HepG2 (cell line): ENCODE measurements at regions not wholly inside any gene's neighbourhood (a gene's known extent, or its start where the extent isn't known, plus 50 kb on each side); places are given as distances from the start of the nearest gene placed in this dataset.
A peak's percentile ranks its signal among the peaks of the same experiment; 100 is the strongest.

Experiments
- AHDC1 ChIP-seq: sonication (generic); formaldehyde crosslinking; IDR thresholded peaks from 2 replicates; pipeline ENCODE4 v1.5.1; 2020; ENCODE audit warnings: mild to moderate bottlenecking, missing genetic modification reagents, borderline replicate concordance
- BATF2 ChIP-seq: sonication (generic); formaldehyde crosslinking; IDR thresholded peaks from 2 replicates; pipeline ENCODE4 v1.8.0; 2022; ENCODE audit warnings: mild to moderate bottlenecking, missing genetic modification reagents, moderate library complexity
- GMEB1 ChIP-seq: sonication (generic); formaldehyde crosslinking; IDR thresholded peaks from 2 replicates; pipeline ENCODE4 v1.5.1; 2020; ENCODE audit warnings: missing genetic modification reagents, mild to moderate bottlenecking, borderline replicate concordance
- MIER2 ChIP-seq: IDR thresholded peaks from 2 replicates; pipeline ENCODE4 v1.6.1; 2016; ENCODE audit warnings: missing biosample characterization, missing genetic modification reagents
- PHF21A ChIP-seq: sonication (generic); formaldehyde crosslinking; IDR thresholded peaks from 2 replicates; pipeline ENCODE4 v1.5.0; 2020; ENCODE audit warnings: mild to moderate bottlenecking, missing genetic modification reagents
- SRF ChIP-seq: IDR thresholded peaks from 2 replicates; pipeline ENCODE4 v1.6.1; 2011; ENCODE audit warnings: mild to moderate bottlenecking, low read depth, low read length, moderate library complexity
- TRAFD1 ChIP-seq: sonication (generic); formaldehyde crosslinking; IDR thresholded peaks from 2 replicates; pipeline ENCODE4 v1.5.1; 2020; ENCODE audit warnings: missing genetic modification reagents, mild to moderate bottlenecking, borderline replicate concordance
- XRCC5 ChIP-seq: fragments of 200-400 bp; formaldehyde crosslinking; optimal IDR thresholded peaks from 2 replicates; pipeline ENCODE3; 2017; ENCODE audit warnings: mild to moderate bottlenecking, low read length
- ZNF253 ChIP-seq: sonication (generic); formaldehyde crosslinking; IDR thresholded peaks from 2 replicates; pipeline ENCODE4 v1.8.0; 2022; ENCODE audit warnings: mild to moderate bottlenecking, missing genetic modification reagents, borderline replicate concordance
- ZNF34 ChIP-seq: sonication (generic); formaldehyde crosslinking; IDR thresholded peaks from 2 replicates; pipeline ENCODE4 v1.4.0; 2020; ENCODE audit warnings: mild to moderate bottlenecking, missing genetic modification reagents, borderline replicate concordance
- ZNF382 ChIP-seq: sonication (generic); formaldehyde crosslinking; IDR thresholded peaks from 2 replicates; pipeline ENCODE4 v1.5.0; 2020; ENCODE audit warnings: missing genetic modification reagents, mild to moderate bottlenecking, borderline replicate concordance
- ZNF530 ChIP-seq: sonication (generic); formaldehyde crosslinking; IDR thresholded peaks from 2 replicates; pipeline ENCODE4 v1.5.0; 2020; ENCODE audit warnings: low read depth, mild to moderate bottlenecking, missing genetic modification reagents
- ZNF580 ChIP-seq: IDR thresholded peaks from 2 replicates; pipeline ENCODE4 v1.6.1; 2016; ENCODE audit warnings: low read depth, borderline replicate concordance
- ZNF878 ChIP-seq: sonication (generic); formaldehyde crosslinking; IDR thresholded peaks from 2 replicates; pipeline ENCODE4 v1.8.1; 2023; ENCODE audit warnings: mild to moderate bottlenecking, missing genetic modification reagents, moderate library complexity
- ZNF883 ChIP-seq: sonication (generic); formaldehyde crosslinking; IDR thresholded peaks from 2 replicates; pipeline ENCODE4 v1.5.1; 2020; ENCODE audit warnings: mild to moderate bottlenecking, missing genetic modification reagents; ENCODE audit errors: not compliant biosample characterization

- TF ChIP-seq MIER2 (CRISPR knock-in tag), result no peak
- TF ChIP-seq ZNF580 (CRISPR knock-in tag), result no peak
- TF ChIP-seq PHF21A, result no peak
- TF ChIP-seq ZNF253 (CRISPR knock-in tag), result peak; percentile 82; the same call in 1 of the 2 replicates
- TF ChIP-seq ZNF878 (CRISPR knock-in tag), result no peak; the same call in 1 of the 2 replicates
- no peak for TF ChIP-seq TRAFD1 (CRISPR knock-in tag)
- TF ChIP-seq SRF, result no peak
- no peak for TF ChIP-seq ZNF883 (CRISPR knock-in tag)
- no peak for TF ChIP-seq ZNF382 (CRISPR knock-in tag)
- no peak for TF ChIP-seq BATF2
- TF ChIP-seq XRCC5, result peak; percentile 69
- TF ChIP-seq GMEB1, result no peak
- no peak for TF ChIP-seq ZNF34 (CRISPR knock-in tag)
- TF ChIP-seq ZNF530 (CRISPR knock-in tag), result no peak
- TF ChIP-seq AHDC1 (CRISPR knock-in tag), result no peak
Measured at GRCh38 chr13:50125554-50126262, 110.5 kb downstream of the KCNRG start (continued).
